ENCODE measurements at regions not wholly inside any gene's neighbourhood (a gene's known extent, or its start where the extent isn't known, plus 50 kb on each side); places are given as distances from the start of the nearest gene placed in this dataset.

DNA sequence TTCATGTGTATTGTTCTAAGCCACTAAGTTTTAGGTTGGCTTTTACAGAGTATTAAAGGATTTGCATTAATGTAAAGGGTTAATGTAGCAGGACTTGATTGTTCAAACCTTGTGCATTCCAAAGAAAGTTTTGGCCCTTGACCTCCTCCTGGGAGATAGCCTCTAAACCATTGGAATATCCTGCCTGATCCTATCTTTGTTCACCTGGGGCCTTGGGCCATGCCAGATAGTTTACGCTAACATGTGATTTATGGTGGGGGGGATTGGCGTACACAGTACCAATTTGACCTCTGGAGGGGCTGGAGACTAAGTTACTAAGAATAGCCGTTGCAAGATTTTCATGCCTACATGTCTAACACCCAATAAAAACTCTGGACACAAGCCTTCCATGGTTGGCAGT lies 1002.7 kb upstream of the PABPC4L start:
- no peaks in the 10 kb centered on the region for H3K36me3 Mint-ChIP-seq (ENCODE audit: low read depth)
- no peak for DNase-seq
- peaks cover 1% of the 10 kb centered on the region for H3K9me3 Mint-ChIP-seq

DNA sequence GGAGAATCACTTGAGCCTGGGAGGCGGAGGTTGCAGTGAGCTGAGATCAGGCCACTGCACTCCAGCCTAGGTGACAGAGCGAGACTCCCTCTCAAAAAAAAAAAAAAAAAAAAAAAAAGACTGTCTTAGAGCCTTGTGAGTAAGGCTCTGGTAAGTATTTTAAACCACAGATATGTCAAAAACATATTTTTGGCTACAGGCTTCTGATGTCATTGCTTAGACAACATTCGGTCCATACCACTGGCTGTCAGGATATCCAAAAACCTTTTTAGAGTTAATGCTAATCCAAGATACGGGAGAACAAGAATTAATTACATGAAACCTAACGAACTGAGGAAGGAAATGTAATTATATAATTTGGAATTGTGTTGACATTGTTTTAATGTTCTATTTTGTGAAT lies 999.5 kb upstream of the PABPC4L start:
- H3K27ac Mint-ChIP-seq: no peak overlapping the region
- intact Hi-C loops (cut with micrococcal nuclease): no loop called here
- TF ChIP-seq, protein P1, sequence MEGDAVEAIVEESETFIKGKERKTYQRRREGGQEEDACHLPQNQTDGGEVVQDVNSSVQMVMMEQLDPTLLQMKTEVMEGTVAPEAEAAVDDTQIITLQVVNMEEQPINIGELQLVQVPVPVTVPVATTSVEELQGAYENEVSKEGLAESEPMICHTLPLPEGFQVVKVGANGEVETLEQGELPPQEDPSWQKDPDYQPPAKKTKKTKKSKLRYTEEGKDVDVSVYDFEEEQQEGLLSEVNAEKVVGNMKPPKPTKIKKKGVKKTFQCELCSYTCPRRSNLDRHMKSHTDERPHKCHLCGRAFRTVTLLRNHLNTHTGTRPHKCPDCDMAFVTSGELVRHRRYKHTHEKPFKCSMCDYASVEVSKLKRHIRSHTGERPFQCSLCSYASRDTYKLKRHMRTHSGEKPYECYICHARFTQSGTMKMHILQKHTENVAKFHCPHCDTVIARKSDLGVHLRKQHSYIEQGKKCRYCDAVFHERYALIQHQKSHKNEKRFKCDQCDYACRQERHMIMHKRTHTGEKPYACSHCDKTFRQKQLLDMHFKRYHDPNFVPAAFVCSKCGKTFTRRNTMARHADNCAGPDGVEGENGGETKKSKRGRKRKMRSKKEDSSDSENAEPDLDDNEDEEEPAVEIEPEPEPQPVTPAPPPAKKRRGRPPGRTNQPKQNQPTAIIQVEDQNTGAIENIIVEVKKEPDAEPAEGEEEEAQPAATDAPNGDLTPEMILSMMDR (IDR thresholded peaks at IDR 0.05): no peak
- H3K27me3 Mint-ChIP-seq: no peaks in the 10 kb centered on the region
- H3K9me3 Mint-ChIP-seq: peaks cover 1% of the 10 kb centered on the region
- H3K4me1 Mint-ChIP-seq (ENCODE audit: low read depth): no peaks in the 10 kb centered on the region
- no peaks in the 10 kb centered on the region for H3K36me3 Mint-ChIP-seq (ENCODE audit: low read depth)
- ChIA-PET CTCF (no interaction called here), POLR2A (no interaction called here)
- DNase-seq: no peak
- no peak for ATAC-seq
- H3K4me3 Mint-ChIP-seq: no peak overlapping the region

More for the DNA sequence above, 1002.7 kb upstream of the PABPC4L start:
- CTCF ChIA-PET: no interaction called here
- no peak for ATAC-seq
- no peaks in the 10 kb centered on the region for H3K4me1 Mint-ChIP-seq (ENCODE audit: low read depth)
- no peak overlapping the region for H3K4me3 Mint-ChIP-seq
- no peak overlapping the region for H3K27ac Mint-ChIP-seq
- POLR2A ChIA-PET: no interaction called here
- no peaks in the 10 kb centered on the region for H3K27me3 Mint-ChIP-seq
- intact Hi-C loops (cut with micrococcal nuclease): no loop called here
- TF ChIP-seq, protein P1 (IDR thresholded peaks at IDR 0.05): no peak

DNA sequence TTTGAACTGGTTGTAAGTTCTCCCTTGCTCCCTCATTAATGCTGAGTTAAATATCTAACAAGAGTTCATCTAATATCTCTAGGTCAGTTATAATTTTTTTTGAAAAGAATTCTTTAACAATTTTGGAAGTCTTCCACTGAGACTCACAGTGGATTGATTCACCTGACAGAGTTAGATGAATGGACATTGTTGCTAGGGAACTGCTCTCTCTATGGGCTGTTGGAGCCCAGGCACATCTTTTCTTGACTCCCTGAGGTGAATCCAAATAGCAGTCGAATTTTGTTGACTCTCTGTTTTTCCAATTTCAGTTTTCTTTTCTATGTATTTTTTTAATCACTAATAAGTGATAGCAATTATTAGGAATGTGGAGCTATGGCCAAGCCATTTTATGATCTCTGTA lies 996.1 kb upstream of the PABPC4L start:
- Mint-ChIP-seq H3K4me1 (ENCODE audit: low read depth) (no peaks in the 10 kb centered on the region), H3K36me3 (ENCODE audit: low read depth) (no peaks in the 10 kb centered on the region), H3K27me3 (no peaks in the 10 kb centered on the region), H3K9me3 (no peaks in the 10 kb centered on the region), H3K27ac (no peak overlapping the region), H3K4me3 (no peak overlapping the region)
- DNase-seq: no peak
- POLR2A ChIA-PET: no interaction called here
- intact Hi-C loops (cut with micrococcal nuclease): no loop called here
- ATAC-seq: no peak
- CTCF ChIA-PET: no interaction called here
- TF ChIP-seq, protein P1 (IDR thresholded peaks at IDR 0.05): no peak

DNA sequence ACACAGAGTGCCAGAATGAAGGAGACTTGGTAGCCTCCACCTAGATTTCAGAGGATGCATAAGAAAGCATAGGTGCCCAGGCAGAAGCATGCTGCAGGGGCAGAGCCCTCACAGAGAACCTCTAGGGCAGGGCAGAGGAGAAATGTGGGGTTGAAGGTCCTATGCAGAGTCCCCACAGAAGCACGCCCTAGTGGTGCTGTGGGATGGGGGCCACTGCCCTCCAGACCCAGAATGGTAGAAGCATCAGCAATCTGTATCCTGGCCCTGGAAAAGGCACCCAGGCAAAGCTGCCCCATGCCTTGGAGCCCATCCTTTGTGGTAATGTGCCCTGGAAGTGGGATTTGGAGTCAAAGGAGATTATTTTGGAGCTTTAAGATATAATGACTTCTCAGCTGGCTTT lies 992.9 kb upstream of the PABPC4L start:
- TF ChIP-seq, protein P1 (IDR thresholded peaks at IDR 0.05): no peak
- H3K27ac Mint-ChIP-seq: no peak overlapping the region
- H3K4me1 Mint-ChIP-seq (ENCODE audit: low read depth): no peaks in the 10 kb centered on the region
- POLR2A ChIA-PET: no interaction called here
- no peaks in the 10 kb centered on the region for H3K36me3 Mint-ChIP-seq (ENCODE audit: low read depth)
- DNase-seq (no peak), ATAC-seq (no peak)
- H3K9me3 Mint-ChIP-seq: no peaks in the 10 kb centered on the region
- intact Hi-C loops (cut with micrococcal nuclease): no loop called here
- CTCF ChIA-PET: no interaction called here
- no peak overlapping the region for H3K4me3 Mint-ChIP-seq
- H3K27me3 Mint-ChIP-seq: no peaks in the 10 kb centered on the region

DNA sequence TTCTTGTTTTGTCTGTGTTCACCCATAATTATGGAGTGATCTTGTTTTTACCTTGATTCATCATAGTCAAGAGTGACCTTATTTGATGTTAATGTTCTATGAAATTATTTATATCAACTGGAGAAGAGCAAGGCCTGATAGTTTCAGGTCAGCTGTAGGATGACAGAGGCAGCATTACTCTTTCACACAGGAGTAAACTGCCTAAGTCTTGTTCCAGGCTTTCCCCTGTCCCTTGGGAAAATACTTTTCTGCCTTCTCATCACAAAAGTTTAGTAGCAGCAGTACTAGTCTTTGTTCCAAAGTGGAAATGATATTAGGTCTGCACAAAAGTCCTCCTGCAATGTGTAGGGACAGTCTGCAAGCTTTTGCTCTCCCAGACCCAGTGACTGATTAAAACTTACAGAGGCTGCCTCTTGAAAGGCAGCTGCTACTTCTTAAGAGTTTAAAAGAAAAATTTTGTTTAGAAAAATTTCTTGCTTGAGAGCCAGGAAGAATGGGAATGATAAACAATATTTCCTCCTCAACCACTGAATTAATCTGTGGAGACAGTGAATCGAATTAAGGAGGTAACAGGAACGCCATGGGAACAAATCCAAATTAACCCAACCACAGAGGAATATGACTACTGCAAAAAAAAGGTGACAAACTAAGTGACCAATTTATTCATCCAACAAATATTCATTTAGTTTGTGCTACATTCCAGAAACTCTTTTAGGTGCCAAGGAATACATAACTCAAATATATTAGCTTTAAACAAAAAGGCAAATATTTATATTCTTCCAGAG lies 991.4 kb upstream of the PABPC4L start:
- H3K4me3 Mint-ChIP-seq: no peak overlapping the region
- H3K9me3 Mint-ChIP-seq: peaks cover under 1% of the 10 kb centered on the region
- ChIA-PET CTCF (no interaction called here), POLR2A (interaction anchor here (0.6 kb wide), 1 partner anchor 187 kb away, joined by 3 read pairs; no protein-coding TSS in a partner anchor)
- H3K27me3 Mint-ChIP-seq: no peaks in the 10 kb centered on the region
- H3K4me1 Mint-ChIP-seq (ENCODE audit: low read depth): no peaks in the 10 kb centered on the region
- intact Hi-C loops (cut with micrococcal nuclease): no loop called here
- H3K27ac Mint-ChIP-seq: no peak overlapping the region
- no peaks in the 10 kb centered on the region for H3K36me3 Mint-ChIP-seq (ENCODE audit: low read depth)
- no peak for DNase-seq
- ATAC-seq: no peak
- TF ChIP-seq, protein P1 (IDR thresholded peaks at IDR 0.05): no peak

Data from activated CD8-positive, alpha-beta T cell treated with anti-CD3 and anti-CD28 coated beads for 36 hours (primary cell).